ENCODE measurements at regions not wholly inside any gene's neighbourhood (a gene's known extent, or its start where the extent isn't known, plus 50 kb on each side); places are given as distances from the start of the nearest gene placed in this dataset.

DNA sequence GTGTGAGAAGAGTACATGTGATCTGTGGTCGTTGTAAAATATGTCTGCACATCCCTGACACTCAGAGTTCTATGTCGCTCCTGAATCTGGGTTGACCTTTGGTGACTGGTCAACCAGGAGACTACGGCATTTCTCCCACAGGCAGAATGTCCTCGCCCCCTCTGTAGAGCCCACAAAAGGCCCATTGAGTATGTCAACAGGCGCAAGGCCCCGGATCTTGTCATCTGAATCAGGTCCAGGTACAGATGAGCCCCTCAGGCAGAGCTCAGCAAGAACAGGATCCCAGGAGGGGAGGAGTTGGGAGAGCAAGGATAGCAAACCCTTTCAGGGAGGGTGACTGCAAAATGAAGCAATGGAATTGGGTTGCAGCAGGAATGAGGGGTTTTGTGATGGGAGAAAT is 126.5 kb downstream of the MATN1 start:
- no peak for TF ChIP-seq POLR2A (IDR thresholded peaks at IDR 0.05; ENCODE audit: low read length)
- TF ChIP-seq GATA1 (IDR thresholded peaks at IDR 0.05; ENCODE audit: low read depth, low read length) = no peak

Measured in erythroblast (primary cell).